GM23248 (cell line): ENCODE measurements at regions not wholly inside any gene's neighbourhood (a gene's known extent, or its start where the extent isn't known, plus 50 kb on each side); places are given as distances from the start of the nearest gene placed in this dataset.

Source experiments
- DNase-seq: peaks from one replicate; pipeline ENCODE4 v3.0.0-alpha.2; 2015
- H2AFZ ChIP-seq: fragments of 200-600 bp; sonication (generic); 2 replicates; pipeline ENCODE4 v1.6.1; 2016; ENCODE audit warnings: antibody characterized with exemption
- H3F3A ChIP-seq: fragments of 200-600 bp; sonication (generic); 2 replicates; pipeline ENCODE4 v1.6.1; 2016; ENCODE audit warnings: mild to moderate bottlenecking, antibody characterized with exemption, mixed run types; ENCODE audit not compliant: insufficient read depth
- H3K27ac ChIP-seq: fragments of 200-600 bp; sonication (generic); 2 replicates; pipeline ENCODE4 v1.5.1; 2016; ENCODE audit warnings: mild to moderate bottlenecking
- H3K27me3 ChIP-seq: fragments of 200-600 bp; sonication (generic); replicated peaks from 2 replicates; pipeline ENCODE4 v1.6.1; 2016; ENCODE audit warnings: mild to moderate bottlenecking; ENCODE audit not compliant: insufficient read depth
- H3K36me3 ChIP-seq: fragments of 200-600 bp; sonication (generic); 2 replicates; pipeline ENCODE4 v1.6.1; 2016; ENCODE audit warnings: low read depth, mild to moderate bottlenecking
- H3K4me1 ChIP-seq: fragments of 200-600 bp; sonication (generic); 2 replicates; pipeline ENCODE4 v1.6.1; 2016; ENCODE audit warnings: mild to moderate bottlenecking; ENCODE audit not compliant: insufficient read depth
- H3K4me2 ChIP-seq: fragments of 200-600 bp; sonication (generic); one replicate; pipeline ENCODE4 v1.6.1; 2016; ENCODE audit warnings: mild to moderate bottlenecking; ENCODE audit not compliant: unreplicated experiment
- H3K4me3 ChIP-seq: fragments of 200-600 bp; sonication (generic); 2 replicates; pipeline ENCODE4 v1.5.1; 2016; ENCODE audit warnings: mild to moderate bottlenecking
- H3K79me2 ChIP-seq: fragments of 200-600 bp; sonication (generic); 2 replicates; pipeline ENCODE4 v1.6.1; 2016; ENCODE audit warnings: mild to moderate bottlenecking; ENCODE audit not compliant: insufficient read depth
- H3K9ac ChIP-seq: fragments of 200-600 bp; sonication (generic); 2 replicates; pipeline ENCODE4 v1.6.1; 2016; ENCODE audit warnings: mild to moderate bottlenecking
- H3K9me2 ChIP-seq: fragments of 200-600 bp; sonication (generic); 2 replicates; pipeline ENCODE4 v1.6.1; 2016; ENCODE audit warnings: mixed run types, mild to moderate bottlenecking, moderate library complexity; ENCODE audit not compliant: insufficient read depth
- H3K9me3 ChIP-seq: fragments of 200-600 bp; sonication (generic); one replicate; pipeline ENCODE4 v1.6.1; 2017; ENCODE audit warnings: low read depth
- H4K20me1 ChIP-seq: fragments of 200-600 bp; sonication (generic); 2 replicates; pipeline ENCODE4 v1.6.0; 2016; ENCODE audit not compliant: insufficient read depth
- EZH2 ChIP-seq: fragments of 200-600 bp; sonication (generic); IDR thresholded peaks from 2 replicates; pipeline ENCODE4 v1.6.1; 2018; ENCODE audit warnings: antibody characterized with exemption, mild to moderate bottlenecking; ENCODE audit not compliant: insufficient read depth, poor library complexity, severe bottlenecking
- EZH2phosphoT487 ChIP-seq: fragments of 200-600 bp; sonication (generic); IDR thresholded peaks from 2 replicates; pipeline ENCODE4 v1.6.1; 2018; ENCODE audit warnings: antibody characterized with exemption, moderate library complexity, mild to moderate bottlenecking, low read depth; ENCODE audit not compliant: insufficient read depth
- WGBS, 2 experiments: methylation state at CpG; one replicate each; pipeline ENCODE4 v1.1.6; 2015 to 2017; ENCODE audit warnings: low lambda C conversion rate in 2 of 2, low coverage in 1 of 2; ENCODE audit errors: missing lambda C conversion rate in 2 of 2; 5-methylcytosine and 5-hydroxymethylcytosine counted together
- in situ Hi-C: fragments of 300-500 bp; cut with MboI; formaldehyde crosslinking; loops from 2 replicates; pipeline ENCODE4 v1.15.0; 2020

- H3K27ac ChIP-seq: no peak overlapping the region
- H3K4me2 ChIP-seq: no peak overlapping the region
- 79 to 87% methylated on average over 12 of the region's 12 CpGs for WGBS, 2 experiments
- no peaks in the 10 kb centered on the region for H4K20me1 ChIP-seq
- no peak overlapping the region for H3K9ac ChIP-seq
- H3K36me3 ChIP-seq: no peaks in the 10 kb centered on the region
- no peaks in the 10 kb centered on the region; the same call in 1 of the 2 replicates for H3F3A ChIP-seq
- no peaks in the 10 kb centered on the region for H3K9me2 ChIP-seq
- TF ChIP-seq EZH2: no peak
- TF ChIP-seq EZH2phosphoT487: no peak
- H3K4me1 ChIP-seq: peaks cover 14% of the 10 kb centered on the region
- H3K27me3 ChIP-seq: 0 out of 2 replicates have a peak, but pooled peaks cover 4% of the 10 kb centered on the region
- H3K4me3 ChIP-seq: no peak overlapping the region
- H3K79me2 ChIP-seq: no peaks in the 10 kb centered on the region
- in situ Hi-C loops: no loop called here
- no peak overlapping the region for H2AFZ ChIP-seq
- no peak for DNase-seq
- no peaks in the 10 kb centered on the region for H3K9me3 ChIP-seq
Observed at GRCh38 chr15:70602834-70603560, 160.4 kb downstream of the UACA start.

GRCh38 chr15:70602281-70602680 is 161.1 kb downstream of the UACA start:
- no peak for DNase-seq
- TF ChIP-seq EZH2 (no peak), EZH2phosphoT487 (no peak)
- Histone ChIP-seq H3K9me3 (no peaks in the 10 kb centered on the region), H3K4me2 (no peak overlapping the region), H3K27me3 (no peaks in the 10 kb centered on the region), H3K4me1 (peaks cover 14% of the 10 kb centered on the region), H3F3A (no peaks in the 10 kb centered on the region; the same call in 1 of the 2 replicates), H3K79me2 (no peaks in the 10 kb centered on the region), H3K36me3 (no peaks in the 10 kb centered on the region), H3K4me3 (no peak overlapping the region), H3K9me2 (no peaks in the 10 kb centered on the region), H3K27ac (no peak overlapping the region), H2AFZ (no peak overlapping the region), H4K20me1 (no peaks in the 10 kb centered on the region), H3K9ac (no peak overlapping the region)
- in situ Hi-C loops: no loop called here
- 86 to 93% methylated on average over 4 of the region's 4 CpGs for WGBS, 2 experiments

GRCh38 chr15:70597945-70598344 is 165.4 kb downstream of the UACA start:
- Histone ChIP-seq H3K27ac (no peak overlapping the region), H3K79me2 (no peaks in the 10 kb centered on the region), H3K4me3 (no peak overlapping the region), H2AFZ (no peak overlapping the region), H4K20me1 (no peaks in the 10 kb centered on the region), H3K9me2 (no peaks in the 10 kb centered on the region), H3K27me3 (no peaks in the 10 kb centered on the region), H3K36me3 (no peaks in the 10 kb centered on the region), H3K9me3 (peaks cover 3% of the 10 kb centered on the region), H3K9ac (no peak overlapping the region), H3K4me2 (no peak overlapping the region), H3F3A (peaks cover 6% of the 10 kb centered on the region; the same call in 1 of the 2 replicates), H3K4me1 (peaks cover 15% of the 10 kb centered on the region)
- DNase-seq: no peak
- in situ Hi-C loops: no loop called here
- TF ChIP-seq EZH2phosphoT487 (no peak), EZH2 (no peak)
- 95 to 97% methylated on average over 3 of the region's 3 CpGs for WGBS, 2 experiments

GRCh38 chr15:70597056-70597603 is 166.2 kb downstream of the UACA start:
- WGBS, 2 experiments: 74 to 75% methylated on average over 5 of the region's 5 CpGs
- Histone ChIP-seq H4K20me1 (no peaks in the 10 kb centered on the region), H3K4me3 (no peak overlapping the region), H3F3A (peaks cover 6% of the 10 kb centered on the region; the same call in 1 of the 2 replicates), H3K9ac (no peak overlapping the region), H3K9me3 (peaks cover 3% of the 10 kb centered on the region), H3K27ac (no peak overlapping the region), H3K4me1 (peaks cover 15% of the 10 kb centered on the region), H3K36me3 (no peaks in the 10 kb centered on the region), H3K27me3 (no peaks in the 10 kb centered on the region), H3K9me2 (no peaks in the 10 kb centered on the region), H2AFZ (no peak overlapping the region), H3K79me2 (no peaks in the 10 kb centered on the region), H3K4me2 (no peak overlapping the region)
- DNase-seq: peak; percentile 15
- no peak for TF ChIP-seq EZH2phosphoT487
- TF ChIP-seq EZH2: no peak
- in situ Hi-C loops: no loop called here
